ENCODE measurements at regions not wholly inside any gene's neighbourhood (a gene's known extent, or its start where the extent isn't known, plus 50 kb on each side); places are given as distances from the start of the nearest gene placed in this dataset.

GRCh38 chr7:41027428-41028115 is 675.3 kb downstream of the INHBA start (continued):
- no peak for TF ChIP-seq JUN (IDR thresholded peaks at IDR 0.05; ENCODE audit: low read depth, low read length)
- no peak for TF ChIP-seq E2F6 (IDR thresholded peaks at IDR 0.05)
- no peak for TF ChIP-seq POLR2A (IDR thresholded peaks at IDR 0.05; ENCODE audit: control extremely low read depth in 1 of 2, low read depth in 2 of 2, low read length in 2 of 2)
- no peak for TF ChIP-seq CBX5 (IDR thresholded peaks at IDR 0.05; ENCODE audit: low read depth, low read length)
- TF ChIP-seq FOSL1 (IDR thresholded peaks at IDR 0.05; ENCODE audit: insufficient read depth, low read depth, low read length) = no peak
- no peak for TF ChIP-seq NANOG (IDR thresholded peaks at IDR 0.05; ENCODE audit: insufficient read depth, low read depth, low read length, poor library complexity, severe bottlenecking)
